SU-DHL-6 (cell line): ENCODE measurements at regions not wholly inside any gene's neighbourhood (a gene's known extent, or its start where the extent isn't known, plus 50 kb on each side); places are given as distances from the start of the nearest gene placed in this dataset.

Experiments used
- H2AFZ ChIP-seq: fragments of 200-600 bp; sonication (generic); 2 replicates; pipeline ENCODE4 v1.6.1; 2014; ENCODE audit warnings: low read depth, mild to moderate bottlenecking, moderate library complexity, mixed read lengths, antibody characterized with exemption, low read length; ENCODE audit not compliant: severe bottlenecking
- H3F3A ChIP-seq: fragments of 200-600 bp; shearing (Covaris generic); 2 replicates; pipeline ENCODE4 v1.6.0; 2016; ENCODE audit warnings: antibody characterized with exemption, mild to moderate bottlenecking; ENCODE audit not compliant: insufficient read depth
- H3K27ac ChIP-seq: fragments of 200-600 bp; sonication (generic); 2 replicates; pipeline ENCODE4 v1.5.1; 2016; ENCODE audit warnings: low read depth, mild to moderate bottlenecking, low read length, moderate library complexity, mixed read lengths
- H3K27me3 ChIP-seq: fragments of 200-600 bp; sonication (generic), shearing (Covaris generic); 2 replicates; pipeline ENCODE4 v1.6.0; 2014; ENCODE audit warnings: mild to moderate bottlenecking, low read length
- H3K36me3 ChIP-seq: fragments of 200-600 bp; sonication (generic); 2 replicates; pipeline ENCODE4 v1.6.1; 2014; ENCODE audit warnings: mild to moderate bottlenecking, low read length, mixed read lengths
- H3K4me2 ChIP-seq: fragments of 300-600, 200-600 bp; shearing (Covaris generic), sonication (generic); 2 replicates; pipeline ENCODE4 v1.6.0; 2014; ENCODE audit warnings: low read length, low read depth, mild to moderate bottlenecking; ENCODE audit not compliant: poor library complexity, severe bottlenecking
- H3K4me3 ChIP-seq: fragments of 200-600 bp; sonication (generic); 2 replicates; pipeline ENCODE4 v1.5.1; 2014; ENCODE audit warnings: antibody characterized with exemption, low read length, mild to moderate bottlenecking, mixed read lengths; ENCODE audit not compliant: insufficient read depth, poor library complexity, severe bottlenecking
- H3K79me2 ChIP-seq: fragments of 200-600 bp; sonication (generic); 2 replicates; pipeline ENCODE4 v1.6.1; 2014; ENCODE audit warnings: mild to moderate bottlenecking, low read length, moderate library complexity; ENCODE audit not compliant: insufficient read depth
- H3K9ac ChIP-seq: fragments of 200-600 bp; sonication (generic); 2 replicates; pipeline ENCODE4 v1.7.0; 2014; ENCODE audit warnings: mild to moderate bottlenecking, low read length
- H3K9me2 ChIP-seq: fragments of 200-600 bp; sonication (generic); replicated peaks from 2 replicates; pipeline ENCODE4 v1.6.1; 2014; ENCODE audit warnings: low read length; ENCODE audit not compliant: insufficient read depth
- H3K9me3 ChIP-seq: fragments of 200-600 bp; sonication (generic); 2 replicates; pipeline ENCODE4 v1.6.1; 2014; ENCODE audit warnings: low read length, mixed read lengths; ENCODE audit not compliant: insufficient read depth
- H4K20me1 ChIP-seq: fragments of 200-600 bp; sonication (generic); 2 replicates; pipeline ENCODE4 v1.6.1; 2014; ENCODE audit warnings: low read depth, mild to moderate bottlenecking, antibody characterized with exemption, low read length, moderate library complexity, mixed read lengths
- EZH2phosphoT487 ChIP-seq: fragments of 200-600 bp; sonication (generic), shearing (Covaris generic); conservative IDR thresholded peaks from 2 replicates; pipeline ENCODE4 v1.6.1; 2018; ENCODE audit warnings: mild to moderate bottlenecking, antibody characterized with exemption, low read length, moderate library complexity, mixed read lengths
- TF ChIP-seq, protein P1 (sequence below): fragments of 200-600 bp; sonication (generic); IDR thresholded peaks from one replicate; pipeline ENCODE4 v1.5.1; 2017; ENCODE audit warnings: antibody characterized with exemption, mild to moderate bottlenecking, low read length, moderate library complexity; ENCODE audit not compliant: insufficient read depth, poor library complexity, severe bottlenecking

DNA sequence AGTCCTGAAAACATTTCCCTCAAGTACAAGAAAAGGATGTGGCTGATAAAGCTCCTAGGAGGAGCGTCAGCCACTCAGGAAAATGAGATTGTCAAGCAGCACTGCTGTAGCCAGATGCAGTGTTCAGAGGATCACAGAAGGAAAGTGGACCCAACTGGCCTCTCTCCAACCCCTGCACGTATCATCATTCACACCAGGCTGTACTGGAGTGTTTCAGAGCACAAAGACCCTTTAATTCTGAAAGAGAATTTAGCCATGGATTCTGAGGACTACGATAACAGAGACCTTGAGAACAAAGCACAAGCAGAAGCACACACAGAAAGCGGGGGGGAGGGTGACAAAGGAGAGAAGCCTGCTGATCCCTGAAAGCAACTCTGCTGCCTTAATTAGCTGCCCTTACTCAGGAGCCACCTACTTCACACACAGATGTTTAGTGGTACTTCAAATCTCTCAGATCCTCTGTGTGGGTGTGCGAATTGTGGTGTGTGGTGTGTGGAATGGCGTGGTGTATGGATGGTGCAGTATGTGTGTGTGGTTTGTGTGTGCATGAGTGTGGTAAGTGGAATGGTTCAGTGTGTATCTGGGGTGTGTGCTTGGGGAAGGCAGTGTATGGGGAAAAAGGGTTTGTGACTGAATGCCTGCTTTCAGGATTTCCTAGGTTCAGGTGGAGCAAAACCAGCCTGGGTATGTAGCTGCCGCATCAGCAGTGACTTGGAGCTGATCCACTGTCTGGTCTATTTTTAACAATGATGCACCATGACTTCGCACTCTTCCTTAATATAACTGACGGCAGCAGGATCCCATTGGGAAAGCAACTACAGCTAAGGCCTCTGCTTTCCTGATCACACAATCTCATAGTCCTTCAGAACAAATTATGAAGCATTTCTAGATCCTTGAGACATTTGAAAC lies 192.5 kb downstream of the RSL24D1 start:
- H3F3A ChIP-seq, result no peaks in the 10 kb centered on the region
- no peak overlapping the region for H2AFZ ChIP-seq
- H3K9me3 ChIP-seq, result no peaks in the 10 kb centered on the region
- H3K36me3 ChIP-seq, result no peaks in the 10 kb centered on the region
- H4K20me1 ChIP-seq, result no peaks in the 10 kb centered on the region
- H3K9me2 ChIP-seq, result no peaks in the 10 kb centered on the region
- no peak overlapping the region for H3K9ac ChIP-seq
- no peak overlapping the region for H3K4me3 ChIP-seq
- no peak overlapping the region for H3K27ac ChIP-seq
- no peak overlapping the region for H3K4me2 ChIP-seq
- H3K79me2 ChIP-seq, result no peaks in the 10 kb centered on the region
- H3K27me3 ChIP-seq, result no peaks in the 10 kb centered on the region
- TF ChIP-seq, protein P1, sequence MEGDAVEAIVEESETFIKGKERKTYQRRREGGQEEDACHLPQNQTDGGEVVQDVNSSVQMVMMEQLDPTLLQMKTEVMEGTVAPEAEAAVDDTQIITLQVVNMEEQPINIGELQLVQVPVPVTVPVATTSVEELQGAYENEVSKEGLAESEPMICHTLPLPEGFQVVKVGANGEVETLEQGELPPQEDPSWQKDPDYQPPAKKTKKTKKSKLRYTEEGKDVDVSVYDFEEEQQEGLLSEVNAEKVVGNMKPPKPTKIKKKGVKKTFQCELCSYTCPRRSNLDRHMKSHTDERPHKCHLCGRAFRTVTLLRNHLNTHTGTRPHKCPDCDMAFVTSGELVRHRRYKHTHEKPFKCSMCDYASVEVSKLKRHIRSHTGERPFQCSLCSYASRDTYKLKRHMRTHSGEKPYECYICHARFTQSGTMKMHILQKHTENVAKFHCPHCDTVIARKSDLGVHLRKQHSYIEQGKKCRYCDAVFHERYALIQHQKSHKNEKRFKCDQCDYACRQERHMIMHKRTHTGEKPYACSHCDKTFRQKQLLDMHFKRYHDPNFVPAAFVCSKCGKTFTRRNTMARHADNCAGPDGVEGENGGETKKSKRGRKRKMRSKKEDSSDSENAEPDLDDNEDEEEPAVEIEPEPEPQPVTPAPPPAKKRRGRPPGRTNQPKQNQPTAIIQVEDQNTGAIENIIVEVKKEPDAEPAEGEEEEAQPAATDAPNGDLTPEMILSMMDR, result no peak
- TF ChIP-seq EZH2phosphoT487, result no peak

- H3K4me2 ChIP-seq, result no peak overlapping the region
- TF ChIP-seq, protein P1, result no peak
- no peak for TF ChIP-seq EZH2phosphoT487
- H3K36me3 ChIP-seq, result no peaks in the 10 kb centered on the region
- no peak overlapping the region for H3K27ac ChIP-seq
- H3K9me3 ChIP-seq, result no peaks in the 10 kb centered on the region
- H3K9me2 ChIP-seq, result no peaks in the 10 kb centered on the region
- H3K4me3 ChIP-seq, result no peak overlapping the region
- no peaks in the 10 kb centered on the region for H3K27me3 ChIP-seq
- no peaks in the 10 kb centered on the region for H4K20me1 ChIP-seq
- no peaks in the 10 kb centered on the region for H3K79me2 ChIP-seq
- no peak overlapping the region for H2AFZ ChIP-seq
- H3K9ac ChIP-seq, result no peak overlapping the region
- H3F3A ChIP-seq, result no peaks in the 10 kb centered on the region
Observed at GRCh38 chr15:54998661-54999060, 198.1 kb downstream of the RSL24D1 start.

DNA sequence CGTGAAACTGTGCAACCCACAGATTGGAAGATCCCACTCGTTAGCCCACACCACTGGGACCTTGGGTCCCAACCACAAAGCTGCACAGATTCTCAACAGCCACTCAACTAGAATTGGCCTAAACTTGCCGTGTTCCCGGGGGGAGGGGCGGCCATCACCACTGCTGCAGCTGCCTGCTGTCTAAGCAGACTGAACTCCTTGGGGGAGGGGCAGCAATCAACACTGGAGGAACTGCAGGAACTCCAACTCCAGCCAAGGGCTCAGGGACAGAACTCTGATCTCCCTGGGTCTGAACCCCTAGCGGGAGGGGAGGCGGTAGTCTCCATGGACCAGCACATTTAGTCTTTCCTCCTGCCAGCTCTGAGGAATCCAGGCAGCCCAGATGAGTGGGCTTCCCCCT lies 205.9 kb downstream of the RSL24D1 start:
- Histone ChIP-seq H3K27me3 (no peaks in the 10 kb centered on the region), H3K36me3 (no peaks in the 10 kb centered on the region), H4K20me1 (no peaks in the 10 kb centered on the region), H3K27ac (no peak overlapping the region), H3K9me3 (no peaks in the 10 kb centered on the region), H3K4me2 (no peak overlapping the region), H3K9ac (no peak overlapping the region), H3K79me2 (no peaks in the 10 kb centered on the region), H3K9me2 (no peaks in the 10 kb centered on the region), H3F3A (no peaks in the 10 kb centered on the region), H2AFZ (no peak overlapping the region), H3K4me3 (no peak overlapping the region)
- TF ChIP-seq, protein P1, result no peak
- TF ChIP-seq EZH2phosphoT487, result no peak
